Smooth muscle cell (in vitro differentiated cells): ENCODE measurements at regions not wholly inside any gene's neighbourhood (a gene's known extent, or its start where the extent isn't known, plus 50 kb on each side); places are given as distances from the start of the nearest gene placed in this dataset.

Source experiments
- DNase-seq: peaks from one replicate; lab custom pipeline; 2025; ENCODE audit not compliant: unreplicated experiment; lab: John Stamatoyannopoulos, UW
- H2AFZ ChIP-seq: fragments of 200-600 bp; sonication (generic); 2 replicates; pipeline ENCODE4 v1.6.0; 2016; ENCODE audit warnings: antibody characterized with exemption, low read depth, mild to moderate bottlenecking
- H3F3A ChIP-seq: fragments of 200-600 bp; sonication (generic); 2 replicates; pipeline ENCODE4 v1.6.0; 2017; ENCODE audit warnings: antibody characterized with exemption, low read depth
- H3K27ac ChIP-seq: fragments of 200-600 bp; sonication (generic); 2 replicates; pipeline ENCODE4 v1.5.1; 2016; ENCODE audit warnings: low read depth, mild to moderate bottlenecking
- H3K27me3 ChIP-seq: fragments of 200-600 bp; sonication (generic); 2 replicates; pipeline ENCODE4 v1.6.1; 2016; ENCODE audit warnings: low read depth, mild to moderate bottlenecking
- H3K36me3 ChIP-seq: fragments of 200-600 bp; sonication (generic); 2 replicates; pipeline ENCODE4 v1.5.1; 2016; ENCODE audit warnings: low read depth
- H3K4me1 ChIP-seq: fragments of 200-600 bp; sonication (generic); 2 replicates; pipeline ENCODE4 v1.5.1; 2016; ENCODE audit warnings: low read depth
- H3K4me2 ChIP-seq: fragments of 200-600 bp; sonication (generic); 2 replicates; pipeline ENCODE4 v1.6.0; 2016; ENCODE audit warnings: mild to moderate bottlenecking
- H3K4me3 ChIP-seq: fragments of 200-600 bp; sonication (generic); 2 replicates; pipeline ENCODE4 v1.5.1; 2016; ENCODE audit warnings: mild to moderate bottlenecking
- H3K79me2 ChIP-seq: fragments of 200-600 bp; sonication (generic); 2 replicates; pipeline ENCODE4 v1.6.0; 2016; ENCODE audit warnings: low read depth, mild to moderate bottlenecking
- H3K9ac ChIP-seq: fragments of 200-600 bp; sonication (generic); 2 replicates; pipeline ENCODE4 v1.6.0; 2016; ENCODE audit warnings: low read depth
- H3K9me3 ChIP-seq: fragments of 200-600 bp; sonication (generic); replicated peaks from 2 replicates; pipeline ENCODE4 v1.5.1; 2016; ENCODE audit warnings: low read depth
- H4K20me1 ChIP-seq: fragments of 200-600 bp; sonication (generic); 2 replicates; pipeline ENCODE4 v1.6.0; 2016; ENCODE audit warnings: low read depth
- CTCF ChIP-seq: fragments of 200-600 bp; sonication (generic); IDR thresholded peaks from 2 replicates; pipeline ENCODE4 v1.5.1; 2017; ENCODE audit warnings: borderline replicate concordance, mild to moderate bottlenecking, antibody characterized with exemption; ENCODE audit not compliant: insufficient read depth, poor library complexity, severe bottlenecking
- WGBS: methylation state at CpG from one replicate; pipeline ENCODE4 v1.1.7; 2016; ENCODE audit warnings: low lambda C conversion rate; 5-methylcytosine and 5-hydroxymethylcytosine counted together

DNA sequence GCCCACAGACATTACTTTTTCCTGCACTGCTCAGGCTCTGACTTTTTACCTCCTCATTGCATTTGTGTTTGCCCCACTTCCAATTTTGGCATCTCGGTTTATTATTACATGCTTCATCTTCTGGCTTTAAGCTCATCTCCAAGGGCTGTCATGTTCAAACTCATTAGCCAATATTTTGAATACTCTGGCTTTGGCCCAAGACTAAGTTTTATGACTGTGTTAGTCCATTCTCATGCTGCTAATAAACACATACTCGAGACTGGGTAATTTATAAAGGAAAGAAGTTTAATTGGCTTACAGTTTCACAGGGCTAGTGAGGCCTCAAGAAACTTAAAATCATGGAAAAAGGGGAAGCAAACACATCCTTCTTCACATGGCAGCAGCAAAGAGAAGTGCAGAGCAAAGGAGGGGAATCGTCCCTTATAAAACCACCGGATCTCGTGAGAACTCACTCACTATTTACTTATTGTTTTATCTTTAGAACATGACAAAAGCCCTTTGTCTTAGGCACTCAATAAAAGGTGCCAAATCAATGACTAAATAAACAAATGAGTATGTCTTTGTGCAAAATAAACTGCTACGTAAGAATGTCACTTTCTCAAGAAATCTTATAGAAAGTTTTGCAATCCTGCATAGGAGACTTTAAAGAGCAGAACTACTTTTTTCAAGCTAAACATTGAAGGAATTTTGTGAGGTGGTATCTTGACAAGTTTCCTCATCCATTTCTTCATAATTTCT, 233.4 kb upstream of the SPRY2 start:
- Histone ChIP-seq H3K4me3 (no peak overlapping the region), H3K4me2 (no peak overlapping the region), H3K9me3 (no peaks in the 10 kb centered on the region), H3K4me1 (no peaks in the 10 kb centered on the region), H3K9ac (no peak overlapping the region), H3K79me2 (no peaks in the 10 kb centered on the region), H2AFZ (no peak overlapping the region), H3K36me3 (no peaks in the 10 kb centered on the region), H3F3A (no peaks in the 10 kb centered on the region), H4K20me1 (no peaks in the 10 kb centered on the region), H3K27me3 (no peaks in the 10 kb centered on the region), H3K27ac (no peak overlapping the region)
- DNase-seq: no peak
- WGBS: 65% methylated on average over 6 of the region's 6 CpGs
- no peak for TF ChIP-seq CTCF

DNA sequence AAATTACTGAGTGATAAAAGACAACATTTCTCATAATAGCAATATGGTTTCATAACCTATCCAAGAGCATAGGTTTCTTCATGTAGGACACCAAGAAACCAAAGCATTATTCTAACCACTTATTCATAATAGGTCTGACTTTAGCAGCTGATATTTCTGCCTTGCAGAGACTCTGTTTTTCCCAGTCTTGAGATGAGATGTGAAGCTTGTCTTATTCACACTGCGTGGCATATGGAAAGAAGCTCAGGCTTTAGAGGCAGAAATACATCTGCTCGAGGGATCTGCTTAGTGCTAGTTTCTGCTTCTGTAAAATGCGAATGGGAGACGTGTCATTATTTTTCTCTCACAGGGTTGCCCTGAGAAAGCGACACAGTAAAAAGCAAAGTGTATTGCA, 232.0 kb upstream of the SPRY2 start:
- no peaks in the 10 kb centered on the region for H3K4me1 ChIP-seq
- H3F3A ChIP-seq: no peaks in the 10 kb centered on the region
- H2AFZ ChIP-seq: no peak overlapping the region
- DNase-seq: no peak
- H3K9ac ChIP-seq: no peak overlapping the region
- TF ChIP-seq CTCF: no peak
- no peaks in the 10 kb centered on the region for H3K79me2 ChIP-seq
- no peaks in the 10 kb centered on the region for H3K36me3 ChIP-seq
- H3K9me3 ChIP-seq: no peaks in the 10 kb centered on the region
- H3K27ac ChIP-seq: no peak overlapping the region
- WGBS: 72% methylated on average over 5 of the region's 5 CpGs
- no peaks in the 10 kb centered on the region for H4K20me1 ChIP-seq
- H3K4me3 ChIP-seq: no peak overlapping the region
- no peaks in the 10 kb centered on the region for H3K27me3 ChIP-seq
- H3K4me2 ChIP-seq: no peak overlapping the region

DNA sequence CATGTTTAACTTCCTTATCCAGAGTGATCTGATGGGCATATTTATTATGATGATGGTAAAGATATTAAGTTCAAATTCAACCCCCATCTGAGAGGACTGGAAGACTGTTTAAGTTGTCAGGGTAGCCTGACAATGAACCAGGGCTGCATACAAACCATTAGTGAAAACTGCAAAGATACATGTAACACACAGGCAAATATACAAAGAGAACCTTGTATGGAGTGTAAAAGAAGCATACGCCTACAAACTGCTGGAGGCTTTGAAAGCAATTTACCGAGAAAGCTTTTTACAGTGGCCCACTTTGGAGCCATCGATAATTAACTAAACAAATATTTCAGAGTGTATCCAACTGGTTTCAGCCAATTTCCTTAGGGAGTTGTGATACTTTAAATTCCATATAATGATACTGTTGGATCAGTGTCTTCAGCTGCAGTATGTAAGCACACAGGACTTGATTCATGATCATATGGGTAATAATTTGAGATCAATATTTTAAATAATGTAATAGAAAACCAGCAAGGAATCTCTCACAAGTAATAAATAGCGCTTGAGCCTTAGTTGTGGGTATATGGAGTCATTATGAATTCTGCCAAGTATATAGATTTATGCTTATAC, 231.5 kb upstream of the SPRY2 start:
- WGBS: 75% methylated on average over 4 of the region's 4 CpGs
- no peak overlapping the region for H3K9ac ChIP-seq
- no peaks in the 10 kb centered on the region for H3K36me3 ChIP-seq
- H3K79me2 ChIP-seq: no peaks in the 10 kb centered on the region
- H4K20me1 ChIP-seq: no peaks in the 10 kb centered on the region
- H3K4me3 ChIP-seq: no peak overlapping the region
- H3K4me2 ChIP-seq: no peak overlapping the region
- no peak for TF ChIP-seq CTCF
- no peaks in the 10 kb centered on the region for H3K9me3 ChIP-seq
- H3K4me1 ChIP-seq: no peaks in the 10 kb centered on the region
- H3K27ac ChIP-seq: no peak overlapping the region
- no peaks in the 10 kb centered on the region for H3K27me3 ChIP-seq
- no peaks in the 10 kb centered on the region for H3F3A ChIP-seq
- no peak for DNase-seq
- H2AFZ ChIP-seq: no peak overlapping the region
